ENCODE measurements at regions not wholly inside any gene's neighbourhood (a gene's known extent, or its start where the extent isn't known, plus 50 kb on each side); places are given as distances from the start of the nearest gene placed in this dataset.

DNA sequence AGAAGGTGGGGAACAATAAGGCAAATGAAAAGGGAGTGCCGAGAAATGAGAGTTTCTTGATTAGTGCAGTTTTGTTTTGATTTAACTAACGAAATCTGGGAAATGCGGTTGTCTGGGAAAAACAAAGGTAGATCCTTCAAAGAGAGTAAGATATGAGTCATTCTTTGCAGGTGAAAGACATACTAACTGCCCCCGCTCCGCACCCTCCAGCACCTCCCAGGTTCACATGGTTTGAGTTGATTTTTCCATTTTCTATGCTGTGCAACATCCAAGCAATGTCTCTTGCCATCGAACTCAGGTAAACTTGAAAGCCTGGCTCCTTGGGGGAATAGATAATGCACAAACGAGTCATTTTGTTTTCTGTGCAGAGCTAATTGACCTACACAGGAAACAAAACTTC lies 84.1 kb upstream of the KLF12 start:
- H3K36me3 Mint-ChIP-seq = no peaks in the 10 kb centered on the region
- no peak overlapping the region for H3K27ac ChIP-seq (ENCODE audit: low read depth in 1 of 2, low read length in 2 of 2)
- H3K4me3 ChIP-seq (replicated peaks in 1 of 3; ENCODE audit: low read depth in 2 of 3, low read length in 3 of 3) = no peak overlapping the region
- H3K9me3 Mint-ChIP-seq = peaks cover 0 to 6% (median 3%) of the 10 kb centered on the region in 7 donors
- no peaks in the 10 kb centered on the region for H3K4me1 Mint-ChIP-seq
- H2AFZ ChIP-seq (ENCODE audit: insufficient read depth, low read depth, low read length, poor library complexity, severe bottlenecking) = no peak overlapping the region
- no peaks in the 10 kb centered on the region for H3K4me1 ChIP-seq (ENCODE audit: control insufficient read depth in 1 of 2, insufficient read depth in 2 of 2, low read length in 2 of 2)
- H3K79me2 ChIP-seq (ENCODE audit: insufficient read depth, low read length) = no peaks in the 10 kb centered on the region
- H3K27me3 Mint-ChIP-seq (ENCODE audit: low read depth in 3 of 3) = peaks cover 0 to 1% (median 1%) of the 10 kb centered on the region in 3 donors
- H3K9me3 ChIP-seq (replicated peaks in 1 of 2; ENCODE audit: control insufficient read depth in 1 of 2, insufficient read depth in 1 of 2, low read length in 2 of 2) = peaks cover 0 to 4% of the 10 kb centered on the region in 2 donors
- intact Hi-C loops (cut with micrococcal nuclease) = no loop called here
- H3K4me2 ChIP-seq (replicated peaks; ENCODE audit: extremely low read depth, low read length, poor library complexity, severe bottlenecking) = no peak overlapping the region
- H3K27me3 ChIP-seq (ENCODE audit: control insufficient read depth in 2 of 2, insufficient read depth in 2 of 2, low read length in 2 of 2) = no peaks in the 10 kb centered on the region
- WGBS (ENCODE audit: insufficient coverage) = 98% methylated on average over 4 of the region's 7 CpGs
- no peaks in the 10 kb centered on the region for H3K36me3 ChIP-seq (replicated peaks in 1 of 2; ENCODE audit: control insufficient read depth in 1 of 2, insufficient read depth in 2 of 2, low read length in 2 of 2)
- no peak overlapping the region for H3K4me3 Mint-ChIP-seq
- H4K20me1 ChIP-seq (ENCODE audit: insufficient read depth, low read length) = no peaks in the 10 kb centered on the region
- DNase-seq = no peak
- H3K9ac ChIP-seq (ENCODE audit: insufficient read depth, low read length, poor library complexity, severe bottlenecking) = no peak overlapping the region
- no peak for TF ChIP-seq CTCF (IDR thresholded peaks at IDR 0.05)
- H3K27ac Mint-ChIP-seq = no peak overlapping the region

DNA sequence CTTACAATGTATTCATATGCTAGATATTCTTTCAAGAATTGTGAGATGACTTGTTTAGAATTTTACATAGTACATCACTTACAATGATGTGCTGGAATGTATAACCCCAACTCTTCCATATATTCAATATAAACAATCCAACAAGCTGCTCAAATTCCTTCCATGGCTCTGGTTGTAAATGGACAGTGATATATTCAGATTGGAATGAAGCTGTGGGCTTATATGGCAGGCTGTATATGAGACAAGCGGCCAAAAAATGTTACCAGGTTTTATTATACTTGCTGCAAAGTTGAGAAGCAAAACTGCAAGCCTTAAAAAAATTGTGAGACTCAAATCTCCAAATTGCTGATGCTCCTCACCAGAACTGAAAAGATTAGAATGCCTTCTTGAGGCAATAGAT lies 83.6 kb upstream of the KLF12 start:
- H3K9me3 Mint-ChIP-seq = peaks cover 0 to 6% (median 3%) of the 10 kb centered on the region in 7 donors
- H4K20me1 ChIP-seq (ENCODE audit: insufficient read depth, low read length) = no peaks in the 10 kb centered on the region
- H3K27me3 Mint-ChIP-seq (ENCODE audit: low read depth in 3 of 3) = peaks cover 0 to 1% (median 1%) of the 10 kb centered on the region in 3 donors
- no peaks in the 10 kb centered on the region for H3K36me3 ChIP-seq (replicated peaks in 1 of 2; ENCODE audit: control insufficient read depth in 1 of 2, insufficient read depth in 2 of 2, low read length in 2 of 2)
- H3K4me1 Mint-ChIP-seq = no peaks in the 10 kb centered on the region
- H3K36me3 Mint-ChIP-seq = no peaks in the 10 kb centered on the region
- no peak overlapping the region for H3K9ac ChIP-seq (ENCODE audit: insufficient read depth, low read length, poor library complexity, severe bottlenecking)
- WGBS (ENCODE audit: insufficient coverage) = 86% methylated on average over 1 of the region's 1 CpG
- H3K79me2 ChIP-seq (ENCODE audit: insufficient read depth, low read length) = no peaks in the 10 kb centered on the region
- no peaks in the 10 kb centered on the region for H3K4me1 ChIP-seq (ENCODE audit: control insufficient read depth in 1 of 2, insufficient read depth in 2 of 2, low read length in 2 of 2)
- DNase-seq = no peak
- no peak overlapping the region for H2AFZ ChIP-seq (ENCODE audit: insufficient read depth, low read depth, low read length, poor library complexity, severe bottlenecking)
- no peak for TF ChIP-seq CTCF (IDR thresholded peaks at IDR 0.05)
- H3K4me3 ChIP-seq (replicated peaks in 1 of 3; ENCODE audit: low read depth in 2 of 3, low read length in 3 of 3) = no peak overlapping the region
- no peak overlapping the region for H3K4me2 ChIP-seq (replicated peaks; ENCODE audit: extremely low read depth, low read length, poor library complexity, severe bottlenecking)
- no peaks in the 10 kb centered on the region for H3K27me3 ChIP-seq (ENCODE audit: control insufficient read depth in 2 of 2, insufficient read depth in 2 of 2, low read length in 2 of 2)
- H3K27ac ChIP-seq (ENCODE audit: low read depth in 1 of 2, low read length in 2 of 2) = no peak overlapping the region
- H3K4me3 Mint-ChIP-seq = no peak overlapping the region
- intact Hi-C loops (cut with micrococcal nuclease) = no loop called here
- no peak overlapping the region for H3K27ac Mint-ChIP-seq
- H3K9me3 ChIP-seq (replicated peaks in 1 of 2; ENCODE audit: control insufficient read depth in 1 of 2, insufficient read depth in 1 of 2, low read length in 2 of 2) = peaks cover 0 to 4% of the 10 kb centered on the region in 2 donors

Measured in CD14-positive monocyte (primary cell).